ENCODE measurements at regions not wholly inside any gene's neighbourhood (a gene's known extent, or its start where the extent isn't known, plus 50 kb on each side); places are given as distances from the start of the nearest gene placed in this dataset.

GRCh38 chr12:84779169-84779568 is 133.4 kb downstream of the SLC6A15 start:
- no peak for DNase-seq

GRCh38 chr12:84772281-84772680 is 140.3 kb downstream of the SLC6A15 start:
- H3K4me1 ChIP-seq (ENCODE audit: insufficient read depth, low read length), result no peaks in the 10 kb centered on the region
- H3K4me1 Mint-ChIP-seq (ENCODE audit: low read depth), result no peaks in the 10 kb centered on the region
- no peaks in the 10 kb centered on the region for H3K27me3 Mint-ChIP-seq
- no peaks in the 10 kb centered on the region for H3K9me3 ChIP-seq (ENCODE audit: control insufficient read depth in 1 of 2, insufficient read depth in 1 of 2, low read length in 2 of 2)
- H3K27ac ChIP-seq (ENCODE audit: low read depth in 1 of 2, low read length in 2 of 2), result no peak overlapping the region
- H3K27me3 ChIP-seq (ENCODE audit: control insufficient read depth in 1 of 2, insufficient read depth in 2 of 2, low read length in 2 of 2), result no peaks in the 10 kb centered on the region
- TF ChIP-seq CTCF (IDR thresholded peaks at IDR 0.05), result no peak
- no peaks in the 10 kb centered on the region for H3K36me3 ChIP-seq (ENCODE audit: insufficient read depth, low read length)
- H3K4me3 ChIP-seq (ENCODE audit: low read length), result no peak overlapping the region
- POLR2A ChIA-PET, result no interaction called here
- CTCF ChIA-PET, result no interaction called here
- intact Hi-C loops (cut with DNase I, micrococcal nuclease), result no loop called here
- H3K27ac Mint-ChIP-seq, result no peak overlapping the region
- no peak overlapping the region for H3K4me3 Mint-ChIP-seq
- ATAC-seq (ENCODE audit: poor library complexity) (no peak), DNase-seq (no peak)
- no peaks in the 10 kb centered on the region for H3K36me3 Mint-ChIP-seq (ENCODE audit: low read depth)
- H3K9me3 Mint-ChIP-seq, result no peaks in the 10 kb centered on the region

More at GRCh38 chr12:84779169-84779568, 133.4 kb downstream of the SLC6A15 start:
- Histone ChIP-seq H3K9me3 (ENCODE audit: control insufficient read depth in 1 of 2, insufficient read depth in 1 of 2, low read length in 2 of 2) (no peaks in the 10 kb centered on the region), H3K27ac (ENCODE audit: low read depth in 1 of 2, low read length in 2 of 2) (no peak overlapping the region), H3K4me3 (ENCODE audit: low read length) (no peak overlapping the region), H3K36me3 (ENCODE audit: insufficient read depth, low read length) (no peaks in the 10 kb centered on the region), H3K27me3 (ENCODE audit: control insufficient read depth in 1 of 2, insufficient read depth in 2 of 2, low read length in 2 of 2) (no peaks in the 10 kb centered on the region), H3K4me1 (ENCODE audit: insufficient read depth, low read length) (no peaks in the 10 kb centered on the region)
- no peak overlapping the region for H3K4me3 Mint-ChIP-seq
- no peak for TF ChIP-seq CTCF (IDR thresholded peaks at IDR 0.05)
- no peak overlapping the region for H3K27ac Mint-ChIP-seq
- ATAC-seq (ENCODE audit: poor library complexity), result no peak
- H3K9me3 Mint-ChIP-seq, result peaks cover 2% of the 10 kb centered on the region
- no peaks in the 10 kb centered on the region for H3K36me3 Mint-ChIP-seq (ENCODE audit: low read depth)
- ChIA-PET CTCF (no interaction called here), POLR2A (interaction anchor here (1.1 kb wide), 1 partner anchor 9 kb away, joined by 3 read pairs; no protein-coding TSS in a partner anchor)
- intact Hi-C loops (cut with DNase I, micrococcal nuclease), result no loop called here
- H3K27me3 Mint-ChIP-seq, result no peaks in the 10 kb centered on the region
- H3K4me1 Mint-ChIP-seq (ENCODE audit: low read depth), result no peaks in the 10 kb centered on the region

- Mint-ChIP-seq H3K4me3 (no peak overlapping the region), H3K4me1 (ENCODE audit: low read depth) (no peaks in the 10 kb centered on the region), H3K27me3 (no peaks in the 10 kb centered on the region), H3K27ac (no peak overlapping the region), H3K36me3 (ENCODE audit: low read depth) (no peaks in the 10 kb centered on the region), H3K9me3 (no peaks in the 10 kb centered on the region)
- CTCF ChIA-PET, result no interaction called here
- TF ChIP-seq CTCF (IDR thresholded peaks at IDR 0.05), result no peak
- H3K9me3 ChIP-seq (ENCODE audit: control insufficient read depth in 1 of 2, insufficient read depth in 1 of 2, low read length in 2 of 2), result no peaks in the 10 kb centered on the region
- H3K4me3 ChIP-seq (ENCODE audit: low read length), result no peak overlapping the region
- ATAC-seq (ENCODE audit: poor library complexity) (no peak), DNase-seq (no peak)
- intact Hi-C loops (cut with DNase I, micrococcal nuclease), result no loop called here
- H3K4me1 ChIP-seq (ENCODE audit: insufficient read depth, low read length), result no peaks in the 10 kb centered on the region
- POLR2A ChIA-PET, result no interaction called here
- H3K27ac ChIP-seq (ENCODE audit: low read depth in 1 of 2, low read length in 2 of 2), result no peak overlapping the region
- H3K36me3 ChIP-seq (ENCODE audit: insufficient read depth, low read length), result no peaks in the 10 kb centered on the region
- no peaks in the 10 kb centered on the region for H3K27me3 ChIP-seq (ENCODE audit: control insufficient read depth in 1 of 2, insufficient read depth in 2 of 2, low read length in 2 of 2)
Observed at GRCh38 chr12:84767079-84767478, 145.5 kb downstream of the SLC6A15 start.

Measured in CD4-positive, alpha-beta T cell (primary cell).